ENCODE measurements at regions not wholly inside any gene's neighbourhood (a gene's known extent, or its start where the extent isn't known, plus 50 kb on each side); places are given as distances from the start of the nearest gene placed in this dataset.

- TF ChIP-seq POLR2A (IDR thresholded peaks at IDR 0.05) = no peak
- TF ChIP-seq CTCF (IDR thresholded peaks at IDR 0.05) = no peak
Measured at GRCh38 chr9:109859447-109859846, 79.4 kb downstream of the PALM2AKAP2 start.
